Endodermal cell (in vitro differentiated cells): ENCODE measurements at regions not wholly inside any gene's neighbourhood (a gene's known extent, or its start where the extent isn't known, plus 50 kb on each side); places are given as distances from the start of the nearest gene placed in this dataset.

Experiments
- DNase-seq: peaks from one replicate; pipeline ENCODE4 v3.0.0-alpha.2; 2017
- H3K27ac ChIP-seq: 2 replicates; pipeline ENCODE4 v1.5.1; 2013; ENCODE audit warnings: mild to moderate bottlenecking, low read depth, low read length, moderate library complexity
- H3K27me3 ChIP-seq: 2 replicates; pipeline ENCODE4 v1.6.1; 2013; ENCODE audit warnings: mild to moderate bottlenecking, low read length, moderate library complexity; ENCODE audit not compliant: insufficient read depth, control insufficient read depth, poor library complexity, severe bottlenecking
- H3K36me3 ChIP-seq: 2 replicates; pipeline ENCODE4 v1.7.0; 2013; ENCODE audit warnings: mild to moderate bottlenecking, low read length, moderate library complexity; ENCODE audit not compliant: control insufficient read depth, insufficient read depth
- H3K4me1 ChIP-seq: one replicate; pipeline ENCODE4 v1.7.0; 2013; ENCODE audit warnings: low read length; ENCODE audit not compliant: control insufficient read depth, insufficient read depth
- H3K4me3 ChIP-seq: 2 replicates; pipeline ENCODE4 v1.5.1; 2013; ENCODE audit warnings: mild to moderate bottlenecking, low read length, moderate library complexity
- H3K9ac ChIP-seq: 2 replicates; pipeline ENCODE4 v1.6.1; 2013; ENCODE audit warnings: mild to moderate bottlenecking, low read length, moderate library complexity; ENCODE audit not compliant: poor library complexity, severe bottlenecking; ENCODE audit errors: extremely low read depth
- H3K9me3 ChIP-seq: 2 replicates; pipeline ENCODE4 v1.6.1; 2013; ENCODE audit warnings: mild to moderate bottlenecking, low read length, moderate library complexity; ENCODE audit not compliant: control insufficient read depth
- H3K27ac Mint-ChIP-seq: 2 replicates; pipeline ENCODE4 v1.8.0; 2020; ENCODE audit warnings: mixed read lengths
- H3K27me3 Mint-ChIP-seq: 2 replicates; pipeline ENCODE4 v1.8.0; 2021; ENCODE audit warnings: mild to moderate bottlenecking, mixed read lengths; ENCODE audit not compliant: insufficient read depth
- H3K36me3 Mint-ChIP-seq: 2 replicates; pipeline ENCODE4 v1.8.0; 2020; ENCODE audit warnings: low read depth, mixed read lengths
- H3K4me1 Mint-ChIP-seq: 2 replicates; pipeline ENCODE4 v1.8.0; 2020; ENCODE audit warnings: mixed read lengths
- H3K4me3 Mint-ChIP-seq: 2 replicates; pipeline ENCODE4 v1.8.0; 2020; ENCODE audit warnings: mild to moderate bottlenecking, moderate library complexity, mixed read lengths
- H3K9me3 Mint-ChIP-seq: 2 replicates; pipeline ENCODE4 v1.8.0; 2020; ENCODE audit warnings: mild to moderate bottlenecking, mixed read lengths
- CTCF ChIP-seq: fragments of 200-600 bp; sonication (generic); conservative IDR thresholded peaks from 2 replicates; pipeline ENCODE4 v1.5.0; 2021; ENCODE audit warnings: antibody characterized with exemption, mild to moderate bottlenecking
- WGBS, 2 experiments: methylation state at CpG; one replicate each; pipeline versions ENCODE4 v1.1.5 to v1.1.7; 2013; ENCODE audit warnings: missing lambda C conversion rate in 2 of 2, mixed read lengths in 1 of 2; ENCODE audit not compliant: insufficient coverage in 1 of 2, insufficient read length in 1 of 2; 5-methylcytosine and 5-hydroxymethylcytosine counted together

- no peaks in the 10 kb centered on the region for H3K36me3 ChIP-seq
- WGBS, 2 experiments: 86 to 95% methylated on average over 4 to 10 of the region's 11 CpGs
- no peak overlapping the region for H3K4me3 ChIP-seq
- H3K27me3 Mint-ChIP-seq: no peaks in the 10 kb centered on the region
- no peaks in the 10 kb centered on the region for H3K36me3 Mint-ChIP-seq
- H3K4me1 ChIP-seq: no peaks in the 10 kb centered on the region
- H3K27me3 ChIP-seq: no peaks in the 10 kb centered on the region
- no peak for TF ChIP-seq CTCF
- no peak overlapping the region for H3K9ac ChIP-seq
- no peak overlapping the region for H3K27ac ChIP-seq
- no peaks in the 10 kb centered on the region for H3K9me3 ChIP-seq
- DNase-seq: no peak
- H3K4me3 Mint-ChIP-seq: no peak overlapping the region
- H3K9me3 Mint-ChIP-seq: no peaks in the 10 kb centered on the region
- no peak overlapping the region for H3K27ac Mint-ChIP-seq
- H3K4me1 Mint-ChIP-seq: no peaks in the 10 kb centered on the region
Observed at GRCh38 chr7:145151676-145152075, 315.8 kb upstream of the TPK1 start.

GRCh38 chr7:145147865-145148264 lies 312.0 kb upstream of the TPK1 start:
- Histone ChIP-seq H3K36me3 (no peaks in the 10 kb centered on the region), H3K9me3 (no peaks in the 10 kb centered on the region), H3K27ac (no peak overlapping the region), H3K27me3 (no peaks in the 10 kb centered on the region), H3K4me3 (no peak overlapping the region), H3K4me1 (no peaks in the 10 kb centered on the region), H3K9ac (no peak overlapping the region)
- no peak for DNase-seq
- Mint-ChIP-seq H3K9me3 (no peaks in the 10 kb centered on the region), H3K36me3 (no peaks in the 10 kb centered on the region), H3K4me1 (peaks cover under 1% of the 10 kb centered on the region), H3K4me3 (no peak overlapping the region), H3K27ac (no peak overlapping the region), H3K27me3 (no peaks in the 10 kb centered on the region)
- 67 to 95% methylated on average over 1 to 2 of the region's 2 CpGs for WGBS, 2 experiments
- TF ChIP-seq CTCF: no peak

GRCh38 chr7:145143685-145144084 lies 307.8 kb upstream of the TPK1 start:
- Mint-ChIP-seq H3K27me3 (no peaks in the 10 kb centered on the region), H3K9me3 (no peaks in the 10 kb centered on the region), H3K36me3 (no peaks in the 10 kb centered on the region), H3K4me1 (peaks cover 12% of the 10 kb centered on the region), H3K4me3 (no peak overlapping the region), H3K27ac (no peak overlapping the region)
- no peak overlapping the region for H3K9ac ChIP-seq
- 95% methylated on average over 5 of the region's 5 CpGs; no CpG with 5 or more reads in 1 of the 2 experiments for WGBS, 2 experiments
- H3K36me3 ChIP-seq: no peaks in the 10 kb centered on the region
- no peak for TF ChIP-seq CTCF
- H3K4me1 ChIP-seq: peaks cover 5% of the 10 kb centered on the region
- H3K27me3 ChIP-seq: no peaks in the 10 kb centered on the region
- no peak overlapping the region for H3K27ac ChIP-seq
- H3K9me3 ChIP-seq: no peaks in the 10 kb centered on the region
- DNase-seq: no peak
- H3K4me3 ChIP-seq: no peak overlapping the region
